HT1080 (cell line): ENCODE measurements at regions not wholly inside any gene's neighbourhood (a gene's known extent, or its start where the extent isn't known, plus 50 kb on each side); places are given as distances from the start of the nearest gene placed in this dataset.
"Not testable (repeated sequence)": the region's sequence is repeated elsewhere in the genome, so short reads cannot be mapped to it uniquely, and the experiment has no call there.

Source experiments
- DNase-seq: peaks from one replicate; pipeline ENCODE4 v3.0.0-alpha.2; 2015; ENCODE audit warnings: low read depth

DNA sequence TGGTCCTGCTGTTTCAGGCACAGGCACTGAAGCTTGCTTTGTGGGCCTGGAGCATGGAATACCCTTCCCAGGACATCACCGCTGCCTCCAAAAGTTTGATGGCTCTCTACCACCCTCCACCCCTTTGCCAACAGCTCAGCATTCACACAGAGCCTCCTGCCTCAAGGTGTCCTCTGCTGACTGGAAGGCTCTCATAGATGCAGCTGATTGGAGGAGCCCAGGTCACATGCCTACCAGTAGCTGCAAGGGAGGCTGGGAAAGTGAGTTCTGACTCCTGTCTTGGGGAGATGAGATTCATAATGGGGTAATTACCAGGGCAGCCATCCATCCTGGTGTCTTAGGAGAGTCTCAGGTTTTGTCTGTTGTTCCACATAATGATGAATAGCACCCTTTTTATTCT, 124.8 kb upstream of the GRIK3 start:
- DNase-seq = peak; percentile 26

DNA sequence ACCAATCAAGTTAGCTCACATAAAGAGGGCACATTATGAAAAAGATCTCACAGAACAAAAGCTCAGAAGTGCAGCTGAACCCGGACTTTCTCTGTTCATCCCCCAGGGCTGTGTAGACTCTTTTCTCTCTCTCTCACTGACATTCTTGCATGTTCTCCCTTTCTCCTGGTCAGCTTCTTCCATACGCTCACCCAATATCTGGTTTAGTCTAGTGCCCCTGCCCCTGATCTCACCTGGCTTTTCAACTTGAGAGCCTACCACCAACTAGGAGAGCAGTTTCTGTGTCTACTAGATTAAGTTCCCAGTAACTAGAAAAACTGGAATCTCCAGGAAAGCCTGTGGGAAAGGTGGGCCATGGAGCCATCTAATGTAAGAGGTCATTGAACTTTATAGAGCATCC, 126.9 kb upstream of the GRIK3 start:
- no peak for DNase-seq

DNA sequence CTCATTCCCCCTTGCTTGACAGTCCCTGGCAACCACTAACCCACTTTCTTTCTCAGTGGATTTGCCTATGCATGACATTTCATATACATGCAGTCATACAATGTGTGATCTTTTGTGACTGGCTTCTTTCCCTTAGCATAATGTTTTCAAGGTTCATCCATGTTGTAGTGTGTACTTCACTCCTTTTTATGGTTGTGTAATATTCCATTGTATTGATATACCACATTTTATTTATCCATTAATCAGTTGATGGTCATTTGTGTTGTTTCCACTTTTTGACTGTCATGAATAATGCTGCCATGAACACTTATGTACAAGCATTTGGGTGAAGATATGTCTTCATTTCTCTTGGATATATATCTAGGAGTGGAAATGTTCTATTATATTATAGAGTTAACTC, 127.7 kb upstream of the GRIK3 start:
- DNase-seq = no peak

DNA sequence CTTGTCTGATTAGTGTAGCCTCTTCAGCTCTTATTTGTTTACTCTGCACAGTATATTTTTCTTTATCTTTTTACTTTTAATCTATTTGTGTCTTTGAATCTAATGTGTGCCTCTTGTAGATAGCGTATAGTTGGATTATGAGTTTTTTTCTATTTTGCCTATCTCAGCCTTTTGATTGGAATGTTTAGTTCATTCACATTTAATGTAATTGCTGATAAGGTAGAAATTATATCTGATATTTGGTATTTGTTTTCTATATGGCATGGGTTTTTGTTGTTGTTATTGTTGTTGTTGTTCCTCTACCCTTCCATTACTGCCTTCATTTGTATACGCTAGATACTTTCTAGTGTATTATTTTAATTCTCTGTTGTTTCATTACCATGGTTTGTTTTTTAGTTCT, 131.7 kb upstream of the GRIK3 start:
- no peak for DNase-seq

DNA sequence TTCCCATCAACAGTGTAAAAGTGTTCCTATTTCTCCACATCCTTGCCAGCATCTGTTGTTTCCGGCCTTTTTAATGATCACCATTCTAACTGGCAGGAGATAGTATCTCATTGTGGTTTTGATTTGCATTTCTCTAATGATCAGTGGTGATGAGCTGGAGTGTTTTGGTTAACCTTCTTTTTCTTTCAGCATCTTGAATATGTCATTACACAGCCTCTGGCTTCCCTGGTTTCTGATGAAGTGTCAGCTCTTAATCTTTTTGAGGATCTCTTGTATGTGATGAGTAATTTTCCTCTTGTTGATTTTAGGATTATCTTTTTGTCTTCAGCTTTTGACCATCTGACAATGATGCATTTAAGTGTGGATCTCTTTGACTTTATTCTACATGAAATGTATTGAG, 133.2 kb upstream of the GRIK3 start:
- DNase-seq = no peak

DNA sequence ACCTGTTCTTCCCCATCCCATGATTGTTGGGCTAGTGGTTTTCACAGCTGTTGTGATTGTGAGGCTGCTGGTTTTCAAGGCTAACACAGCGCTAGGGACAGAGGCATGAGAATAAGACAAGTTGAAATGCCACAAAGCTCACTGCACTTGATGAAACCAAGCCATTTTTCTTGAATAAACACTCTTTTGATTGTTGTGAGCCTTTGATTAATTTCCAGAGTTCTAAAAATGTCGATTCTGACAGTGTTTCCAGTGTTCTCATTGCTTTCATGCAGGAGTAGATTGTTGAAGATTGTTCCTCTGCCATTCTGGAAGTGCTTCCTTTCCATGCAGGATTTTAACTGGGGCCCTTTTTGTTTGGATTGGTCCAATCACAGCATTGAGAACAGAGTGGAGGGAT, 134.9 kb upstream of the GRIK3 start:
- DNase-seq = no peak

DNA sequence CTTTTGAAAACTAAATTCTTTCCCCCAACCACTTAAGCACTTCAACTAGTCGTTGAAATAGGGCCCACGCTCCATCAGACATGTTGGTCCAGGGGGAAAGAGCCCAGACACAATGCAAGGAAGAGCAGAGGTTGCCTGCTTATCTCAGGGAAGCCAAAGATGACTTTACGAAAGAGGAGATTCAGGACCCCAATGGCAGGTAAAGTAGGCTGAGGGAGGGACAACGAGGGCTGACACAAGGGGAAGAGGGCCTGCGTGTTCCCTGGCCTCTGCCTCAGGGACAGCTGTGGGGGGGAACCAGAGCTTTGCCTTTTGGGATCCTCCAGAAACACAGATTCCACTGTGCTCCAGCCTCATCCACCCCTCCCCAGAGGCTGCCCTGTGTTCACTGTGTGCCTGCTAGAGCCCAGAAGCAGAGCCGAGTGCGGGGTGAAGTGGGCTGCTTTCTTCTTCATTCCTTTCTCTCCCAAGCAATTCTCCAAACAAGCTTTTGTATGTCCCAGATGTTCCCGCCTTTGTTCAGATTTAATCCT, 135.5 kb upstream of the GRIK3 start:
- no peak for DNase-seq

DNA sequence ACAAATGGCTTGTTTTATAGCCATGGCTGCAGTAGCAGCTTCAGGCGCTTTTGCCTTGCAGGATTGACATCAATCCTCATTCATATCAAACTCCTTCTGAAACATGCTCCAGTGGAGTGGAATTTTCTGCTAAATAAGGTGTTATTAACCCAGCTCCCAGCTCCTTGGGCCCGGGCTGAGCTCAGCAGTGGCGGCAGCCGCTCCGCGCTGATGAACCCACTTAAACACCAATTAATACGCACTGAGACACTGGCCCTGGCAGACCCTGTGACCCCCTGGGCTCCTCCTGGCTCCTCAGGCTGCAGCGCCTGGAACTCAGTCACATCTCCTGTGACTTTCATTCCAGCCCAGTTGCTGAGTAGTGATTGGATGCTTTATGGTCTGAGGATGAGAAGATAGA, 137.4 kb upstream of the GRIK3 start:
- no peak for DNase-seq

DNA sequence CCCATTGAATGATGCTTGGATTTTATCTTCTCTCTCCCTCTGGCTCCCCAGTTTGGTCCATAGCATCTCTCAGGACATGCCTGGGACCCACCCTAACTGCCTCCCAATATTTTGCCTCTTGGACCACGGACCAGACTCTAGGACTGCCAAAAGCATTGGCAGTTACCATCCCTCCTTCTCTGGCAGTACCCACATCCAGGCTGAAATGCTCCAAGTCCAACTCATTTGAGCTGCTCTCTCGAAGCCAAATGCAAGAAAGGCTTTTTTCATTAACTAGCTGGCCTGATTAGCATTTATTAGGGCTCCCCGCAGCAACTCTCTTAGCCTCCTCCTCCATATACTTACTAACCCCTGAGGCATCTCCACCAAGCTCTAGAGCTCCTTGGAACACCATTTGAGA, 140.0 kb upstream of the GRIK3 start:
- DNase-seq = no peak

DNA sequence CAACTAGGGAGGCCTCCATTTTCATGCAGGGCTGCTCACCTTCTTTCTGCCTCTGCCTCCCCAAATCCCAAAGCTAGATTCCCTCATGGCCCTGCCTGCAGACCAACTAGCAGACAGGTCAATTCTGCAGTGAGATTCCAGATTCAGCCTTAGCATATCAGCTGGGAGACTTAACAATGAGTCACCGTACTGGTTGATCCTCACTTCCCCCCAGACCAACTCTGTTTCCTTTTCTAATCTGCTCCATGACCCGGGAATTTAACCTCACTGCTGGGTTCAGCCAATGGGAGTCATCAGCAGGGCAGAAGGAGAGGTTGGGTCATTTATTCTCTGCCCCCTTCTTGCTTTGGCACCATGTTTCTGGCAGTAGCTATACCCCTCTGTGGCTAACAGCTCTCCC, 140.6 kb upstream of the GRIK3 start:
- peak; percentile 14 for DNase-seq

DNA sequence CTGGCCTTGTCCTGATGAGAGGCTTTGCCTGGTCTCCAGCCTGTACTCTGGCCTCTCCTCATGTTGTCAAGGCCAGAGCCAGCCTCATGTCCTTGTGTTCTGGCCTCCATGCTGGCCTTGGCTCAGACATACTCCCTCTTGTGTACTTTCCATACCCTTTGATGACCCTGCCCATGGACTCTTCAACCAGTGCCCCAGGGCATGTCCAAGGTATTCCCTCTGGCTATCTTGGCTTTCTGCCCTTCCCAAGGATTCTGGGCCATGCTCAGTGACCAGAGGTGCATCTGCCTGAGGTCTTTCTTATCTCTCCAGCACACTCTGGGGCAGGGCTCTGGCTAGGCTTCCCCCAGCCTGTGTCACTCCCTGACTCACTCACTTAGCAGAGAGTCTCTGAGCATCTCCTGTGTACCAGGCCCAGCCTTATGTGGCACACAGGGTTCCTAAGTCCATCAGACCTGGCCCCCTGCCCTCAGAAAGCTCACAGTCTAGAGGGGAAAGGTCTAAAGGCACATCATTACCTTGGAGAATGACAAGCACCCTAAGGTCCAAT, 141.4 kb upstream of the GRIK3 start:
- DNase-seq = no peak

DNA sequence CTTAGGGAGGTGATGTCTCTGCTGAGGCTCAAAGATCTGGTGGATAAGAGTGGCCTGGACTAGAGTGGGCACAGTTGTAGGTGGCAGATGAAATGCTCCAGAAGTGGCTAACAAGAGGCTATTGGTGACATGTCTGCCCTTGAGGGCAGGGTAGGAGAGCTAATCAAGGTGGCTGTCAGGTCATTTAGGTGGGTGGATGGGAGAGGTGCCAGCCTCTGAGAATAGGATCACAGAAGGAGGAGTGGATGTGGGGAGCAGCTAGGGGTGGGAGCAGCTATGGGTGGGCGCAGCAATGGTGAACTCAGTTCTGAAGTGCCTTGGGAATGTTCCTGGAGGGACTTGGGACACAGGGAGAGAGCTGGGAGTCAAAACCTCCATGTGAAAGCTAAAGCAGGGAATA, 142.0 kb upstream of the GRIK3 start:
- DNase-seq = no peak

DNA sequence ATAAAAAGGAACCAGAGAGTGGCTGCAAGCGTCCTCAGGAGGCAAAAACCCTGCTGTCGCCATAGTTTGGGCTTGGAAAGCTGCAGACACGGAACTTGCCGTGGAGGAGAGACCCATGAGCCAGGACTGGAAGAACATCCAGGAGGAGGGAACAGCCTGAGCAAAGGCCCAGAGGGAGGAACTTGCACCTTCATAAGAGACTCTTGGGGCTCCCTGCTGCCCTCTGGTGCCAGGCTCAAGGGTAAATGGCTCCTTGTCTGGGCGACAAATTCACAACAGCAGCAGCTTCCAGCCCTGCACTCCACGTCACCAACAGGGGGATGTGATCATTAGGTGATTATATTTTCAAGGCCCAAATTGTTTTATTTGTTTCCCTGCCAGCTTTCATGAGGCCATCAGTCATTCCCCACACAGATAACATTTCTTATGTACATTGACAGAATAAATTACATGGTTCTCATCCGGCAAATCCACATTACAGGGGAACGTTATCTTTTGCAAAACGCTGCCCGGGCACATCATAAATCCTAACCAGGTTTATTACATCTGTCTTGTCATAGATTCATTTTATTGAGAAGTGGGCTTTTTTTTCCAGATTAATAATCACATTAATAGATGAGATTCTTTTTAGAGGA, 143.0 kb upstream of the GRIK3 start:
- peak; percentile 46 for DNase-seq

DNA sequence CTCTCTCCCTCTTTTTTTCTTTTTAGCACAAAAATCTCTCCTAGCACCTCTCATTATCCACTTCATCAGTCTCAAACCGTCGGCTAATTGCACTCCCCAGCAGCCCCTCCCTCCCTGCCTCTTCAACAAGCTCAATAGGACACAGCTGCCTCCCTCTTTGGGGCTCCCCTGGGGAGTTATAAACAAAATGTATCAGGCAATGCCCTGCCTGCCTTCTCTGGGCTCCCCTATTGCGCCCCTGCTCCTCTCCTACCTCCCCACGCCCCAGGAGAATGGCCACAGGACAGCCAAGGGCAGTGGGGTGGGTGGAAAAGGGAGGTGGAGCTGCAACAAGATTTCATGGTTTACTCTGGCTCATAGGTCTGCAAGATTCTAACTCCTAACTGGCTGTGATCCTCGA, 147.1 kb upstream of the GRIK3 start:
- DNase-seq = no peak

DNA sequence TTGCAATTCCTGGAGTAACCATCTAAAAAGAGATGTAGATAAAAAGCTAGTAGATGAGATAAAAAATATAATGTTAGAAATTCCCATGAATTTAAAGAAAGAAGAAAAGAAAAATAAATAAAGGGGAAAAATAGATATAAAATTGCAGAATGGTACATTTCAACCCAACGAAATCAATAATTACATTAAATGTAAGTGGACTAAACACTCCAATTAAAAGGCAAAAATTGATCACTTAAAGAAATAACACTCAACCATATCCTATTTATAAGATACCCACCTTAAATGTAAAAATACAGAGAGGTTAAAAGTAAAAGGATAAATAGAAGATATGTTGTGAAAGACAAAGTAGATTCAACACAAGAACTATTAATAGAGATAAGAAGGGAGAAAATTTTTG, 150.5 kb upstream of the GRIK3 start:
- DNase-seq = no peak

DNA sequence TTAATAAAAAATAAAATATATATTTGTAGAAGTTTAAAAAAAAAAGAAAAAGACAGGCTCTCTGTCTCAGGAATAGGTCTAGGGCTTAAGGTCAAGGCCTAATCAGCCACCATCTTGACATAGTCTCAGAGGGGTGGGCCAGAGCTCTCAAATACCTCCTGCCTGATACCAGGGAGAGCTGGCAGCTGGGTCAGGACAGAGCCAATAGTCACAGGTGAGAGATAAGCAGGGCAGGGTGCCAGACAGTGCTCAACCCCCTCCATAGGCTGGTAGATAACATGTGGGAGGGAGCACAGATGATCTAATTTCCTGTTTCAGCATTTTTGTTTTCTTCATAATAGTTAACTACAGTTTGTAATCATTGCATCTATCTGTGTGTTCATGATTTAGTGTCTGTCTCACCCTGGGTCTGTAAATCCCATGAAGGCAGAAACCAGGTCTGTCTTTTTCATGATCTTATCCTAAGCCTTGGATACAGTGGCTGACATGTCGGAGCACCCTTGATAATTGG, 152.0 kb upstream of the GRIK3 start:
- no peak for DNase-seq

DNA sequence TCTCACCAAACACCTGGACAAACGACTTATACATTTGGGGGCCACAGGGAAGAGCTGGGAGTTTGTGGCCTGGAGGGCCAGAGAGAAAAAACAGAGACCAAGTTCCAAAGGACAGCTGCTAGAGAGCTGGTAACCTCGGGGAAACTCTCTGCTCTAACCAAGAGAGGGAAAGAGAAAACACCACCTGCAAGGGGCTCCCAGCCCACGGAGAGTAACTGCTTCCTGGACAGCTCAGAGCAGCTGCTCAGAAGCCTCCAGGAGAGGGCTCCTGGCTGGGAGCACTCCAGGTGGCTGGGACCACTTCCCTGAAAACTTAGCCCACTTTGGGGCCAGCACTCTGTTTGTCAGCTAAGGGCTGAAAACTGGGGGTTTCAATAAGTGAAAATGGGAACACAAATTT, 154.8 kb upstream of the GRIK3 start:
- no peak for DNase-seq

DNA sequence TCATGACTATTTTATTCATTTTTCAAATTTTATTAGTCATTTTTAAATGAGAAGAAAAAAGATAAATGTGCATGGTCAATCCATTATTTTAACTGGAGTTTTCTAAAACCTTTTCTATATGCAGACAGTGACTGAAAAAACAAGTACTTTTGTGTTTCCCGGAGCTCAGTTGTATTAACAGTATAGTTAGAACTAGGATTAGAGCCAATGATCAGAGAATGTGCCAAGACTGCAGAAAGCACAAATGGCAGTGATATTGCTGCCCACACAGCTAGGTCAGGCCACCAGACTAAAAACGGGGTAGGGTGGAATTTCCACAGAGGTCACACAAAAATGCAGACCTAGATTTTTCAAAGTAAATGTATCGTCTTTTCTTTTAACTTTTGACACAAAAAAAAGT, 163.1 kb upstream of the GRIK3 start:
- no peak for DNase-seq

DNA sequence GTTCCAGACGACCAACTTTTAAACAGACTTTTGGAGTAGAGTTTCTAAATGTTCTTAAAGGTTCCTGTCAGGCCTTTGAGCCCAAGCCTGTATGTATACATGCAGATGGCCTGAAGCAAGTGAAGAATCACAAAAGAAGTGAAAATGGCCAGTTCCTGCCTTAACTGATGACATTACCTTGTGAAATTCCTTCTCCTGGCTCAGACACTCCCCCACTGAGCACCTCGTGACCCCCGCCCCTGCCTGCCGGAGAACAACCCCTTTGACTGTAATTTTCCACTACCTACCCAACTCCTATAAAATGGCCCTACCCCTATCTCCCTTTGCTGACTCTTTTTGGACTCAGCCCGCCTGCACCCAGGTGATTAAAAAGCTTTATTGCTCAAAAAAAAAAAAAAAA, 180.0 kb upstream of the GRIK3 start:
- not testable (repeated sequence) for DNase-seq

DNA sequence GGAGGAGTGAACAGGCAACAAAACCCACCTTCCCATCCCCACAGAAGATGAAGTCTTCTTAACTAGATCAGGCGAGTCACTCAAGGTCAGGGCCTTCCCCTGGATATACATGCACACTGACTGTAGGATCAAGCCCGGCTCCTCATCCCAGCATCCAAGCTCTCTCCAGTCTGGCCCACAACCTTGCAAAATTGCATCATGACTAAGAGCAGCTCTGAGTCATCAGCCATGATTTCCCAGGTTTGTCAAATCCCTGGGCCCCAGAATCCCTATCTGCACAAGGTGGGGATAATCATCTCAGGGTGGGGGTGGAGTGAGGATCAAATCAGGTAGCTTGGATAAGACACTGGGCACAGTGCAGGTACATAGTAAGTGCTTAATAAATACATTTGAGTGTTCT, 199.3 kb upstream of the GRIK3 start:
- peak; percentile 11 for DNase-seq

DNA sequence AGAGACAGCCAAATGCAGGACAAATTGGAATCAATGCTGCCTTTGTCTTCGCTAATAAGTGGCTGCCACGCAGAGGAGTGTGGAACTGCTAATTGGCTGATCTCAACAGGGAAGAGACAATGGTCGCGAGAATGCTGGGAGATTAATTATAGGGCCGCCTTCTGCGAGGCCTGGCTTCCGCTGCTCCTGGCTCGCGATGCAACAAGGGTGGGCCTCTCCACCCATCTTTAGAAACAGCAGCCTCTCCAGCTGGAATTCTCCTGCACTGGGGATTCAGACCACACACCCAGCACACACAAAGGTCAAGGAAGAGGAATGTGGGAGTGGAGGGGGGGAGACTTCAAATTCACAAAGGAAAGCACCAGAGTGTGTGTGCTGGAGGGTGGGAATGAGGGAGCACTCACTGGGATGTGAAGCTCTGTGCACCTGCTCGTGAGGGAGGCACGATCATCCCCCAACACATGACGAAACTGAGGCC, 200.7 kb upstream of the GRIK3 start:
- no peak for DNase-seq

DNA sequence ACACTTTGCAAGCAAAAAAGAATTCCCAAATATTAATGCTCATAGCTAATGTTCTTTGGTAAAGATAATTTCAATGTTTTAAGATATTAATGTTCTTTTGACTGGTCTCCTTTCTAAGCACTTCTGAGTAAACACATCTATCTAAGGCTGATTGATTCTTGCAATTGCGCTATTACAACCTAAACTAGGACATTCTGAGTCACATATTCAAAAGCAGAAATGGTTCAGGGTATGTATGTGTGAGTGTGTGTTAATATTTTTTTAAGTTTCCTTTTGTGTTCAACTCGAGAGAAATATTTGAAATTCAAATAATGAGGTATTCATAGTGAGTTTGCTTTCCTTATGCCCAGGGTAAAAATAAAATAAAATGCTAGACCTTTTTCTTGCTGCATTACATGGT, 203.6 kb upstream of the GRIK3 start:
- DNase-seq = no peak
